ENCODE measurements at regions not wholly inside any gene's neighbourhood (a gene's known extent, or its start where the extent isn't known, plus 50 kb on each side); places are given as distances from the start of the nearest gene placed in this dataset.

DNA sequence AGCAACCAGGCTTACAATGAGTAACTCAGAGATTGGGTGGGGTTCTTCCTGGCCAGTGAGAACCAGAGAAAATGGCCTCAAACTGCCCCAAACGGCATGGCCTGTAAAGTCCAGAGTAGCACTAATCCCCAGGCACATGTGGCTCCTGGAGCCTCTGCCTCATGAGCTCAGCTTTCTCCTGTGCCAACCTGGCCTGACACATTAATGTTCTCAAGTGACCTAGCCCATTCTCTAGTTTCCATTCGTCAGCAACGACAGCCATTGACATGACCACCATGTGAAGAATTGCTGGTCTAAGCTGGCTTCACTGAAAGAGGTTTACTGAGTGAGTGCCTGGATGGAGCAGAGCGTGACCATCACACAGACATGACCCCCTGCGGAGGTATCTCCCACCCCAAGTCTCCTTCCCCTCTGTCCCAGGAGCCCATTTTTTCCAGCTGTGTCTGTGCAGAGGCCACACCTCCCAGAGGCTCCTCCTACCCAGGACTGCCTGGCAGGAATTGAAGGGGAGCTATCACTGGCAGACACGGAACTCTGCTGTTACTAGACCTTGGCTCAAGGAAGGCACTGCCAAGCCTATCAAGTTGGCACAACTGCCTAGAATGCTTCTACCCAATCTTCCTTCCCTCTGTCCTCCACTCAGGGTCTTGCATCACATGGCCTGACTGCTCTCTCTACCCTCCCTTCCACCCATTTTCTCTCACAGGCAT is 59.0 kb upstream of the BOD1 start:
- TF ChIP-seq EP300 (IDR thresholded peaks at IDR 0.05; ENCODE audit: low read depth) (no peak), POLR2AphosphoS5 (IDR thresholded peaks at IDR 0.05) (no peak)
- TF ChIP-seq, protein P1, sequence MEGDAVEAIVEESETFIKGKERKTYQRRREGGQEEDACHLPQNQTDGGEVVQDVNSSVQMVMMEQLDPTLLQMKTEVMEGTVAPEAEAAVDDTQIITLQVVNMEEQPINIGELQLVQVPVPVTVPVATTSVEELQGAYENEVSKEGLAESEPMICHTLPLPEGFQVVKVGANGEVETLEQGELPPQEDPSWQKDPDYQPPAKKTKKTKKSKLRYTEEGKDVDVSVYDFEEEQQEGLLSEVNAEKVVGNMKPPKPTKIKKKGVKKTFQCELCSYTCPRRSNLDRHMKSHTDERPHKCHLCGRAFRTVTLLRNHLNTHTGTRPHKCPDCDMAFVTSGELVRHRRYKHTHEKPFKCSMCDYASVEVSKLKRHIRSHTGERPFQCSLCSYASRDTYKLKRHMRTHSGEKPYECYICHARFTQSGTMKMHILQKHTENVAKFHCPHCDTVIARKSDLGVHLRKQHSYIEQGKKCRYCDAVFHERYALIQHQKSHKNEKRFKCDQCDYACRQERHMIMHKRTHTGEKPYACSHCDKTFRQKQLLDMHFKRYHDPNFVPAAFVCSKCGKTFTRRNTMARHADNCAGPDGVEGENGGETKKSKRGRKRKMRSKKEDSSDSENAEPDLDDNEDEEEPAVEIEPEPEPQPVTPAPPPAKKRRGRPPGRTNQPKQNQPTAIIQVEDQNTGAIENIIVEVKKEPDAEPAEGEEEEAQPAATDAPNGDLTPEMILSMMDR (IDR thresholded peaks at IDR 0.05), result no peak

Measured in transverse colon (tissue), 4 donors.